ENCODE measurements at regions not wholly inside any gene's neighbourhood (a gene's known extent, or its start where the extent isn't known, plus 50 kb on each side); places are given as distances from the start of the nearest gene placed in this dataset.
"Not testable (repeated sequence)": the region's sequence is repeated elsewhere in the genome, so short reads cannot be mapped to it uniquely, and the experiment has no call there.

GRCh38 chr12:59111851-59112250 is 191.5 kb upstream of the LRIG3 start:
- ChIA-PET CTCF (interaction anchor here (2.6 to 5.2 kb wide), 2 partner anchors 39 to 52 kb away, joined by 11 to 49 read pairs; no protein-coding TSS in a partner anchor), RAD21 (ENCODE audit: unreplicated experiment) (no interaction called here), POLR2A (no interaction called here), SMC1A (ENCODE audit: uncharacterized antibody, unreplicated experiment) (interaction anchor here (1.2 kb wide), 1 partner anchor 233 kb away, joined by 3 read pairs; no protein-coding TSS in a partner anchor)
- Histone ChIP-seq H3K4me3 (no peak overlapping the region), H3K36me3 (ENCODE audit: control insufficient read depth in 2 of 2, insufficient read depth in 2 of 2, low read length in 1 of 2) (no peaks in the 10 kb centered on the region), H3K27ac (ENCODE audit: control insufficient read depth, insufficient read depth) (no peak overlapping the region), H3K4me2 (ENCODE audit: control insufficient read depth, insufficient read depth) (no peak overlapping the region), H3K27me3 (replicated peaks in 1 of 2; ENCODE audit: control insufficient read depth in 2 of 2, insufficient read depth in 2 of 2, low read length in 1 of 2) (no peaks in the 10 kb centered on the region), H2AFZ (ENCODE audit: control insufficient read depth, low read depth, low read length) (no peak overlapping the region), H3K4me1 (ENCODE audit: control insufficient read depth, insufficient read depth, low read length) (no peaks in the 10 kb centered on the region), H3K79me2 (ENCODE audit: control insufficient read depth, insufficient read depth, low read length) (no peaks in the 10 kb centered on the region), H4K20me1 (ENCODE audit: control insufficient read depth, insufficient read depth) (no peaks in the 10 kb centered on the region), H3K9me3 (replicated peaks; ENCODE audit: control insufficient read depth, insufficient read depth, low read length) (no peaks in the 10 kb centered on the region), H3K9ac (ENCODE audit: control insufficient read depth, insufficient read depth, low read length) (no peak overlapping the region)
- FAIRE-seq (no peak), ATAC-seq (no peak), DNase-seq (ENCODE audit: low read depth, low spot score) (no peak)
- intact Hi-C loops (cut with micrococcal nuclease; ENCODE audit: unreplicated experiment) = no loop called here
- in situ Hi-C loops (cut with MboI) = no loop called here
- no peak for TF ChIP-seq SMAD1 (IDR thresholded peaks at IDR 0.05; ENCODE audit: low read depth, partially characterized antibody)
- TF ChIP-seq SUZ12 (IDR thresholded peaks at IDR 0.05; ENCODE audit: unreplicated experiment) = no peak
- TF ChIP-seq CHD2 (IDR thresholded peaks at IDR 0.05; ENCODE audit: borderline replicate concordance, low read depth, low read length) = no peak
- no peak for TF ChIP-seq WRNIP1 (IDR thresholded peaks at IDR 0.05; ENCODE audit: borderline replicate concordance, low read depth, low read length)
- TF ChIP-seq YY1 (IDR thresholded peaks at IDR 0.05; ENCODE audit: low read depth, low read length) = no peak
- no peak for TF ChIP-seq BCL11A (IDR thresholded peaks at IDR 0.05; ENCODE audit: low read depth, low read length)
- TF ChIP-seq IRF3 (IDR thresholded peaks at IDR 0.05) = no peak
- no peak for TF ChIP-seq TARDBP (IDR thresholded peaks at IDR 0.05; ENCODE audit: borderline replicate concordance)
- TF ChIP-seq ASH2L (IDR thresholded peaks at IDR 0.05; ENCODE audit: borderline replicate concordance, low read depth) = no peak
- no peak for TF ChIP-seq LARP7 (IDR thresholded peaks at IDR 0.05)
- BruUV-seq (replicated peaks) = no TSS peak
- WGBS (ENCODE audit: insufficient coverage, insufficient replicate concordance, low lambda C conversion rate, missing lambda C conversion rate) = 0% methylated on average over 3 of the region's 3 CpGs

GRCh38 chr12:59108516-59108915 is 188.2 kb upstream of the LRIG3 start:
- H3K27ac ChIP-seq (ENCODE audit: control insufficient read depth, insufficient read depth); H3K9me3 ChIP-seq (replicated peaks; ENCODE audit: control insufficient read depth, insufficient read depth, low read length); H3K4me3 ChIP-seq; in situ Hi-C loops (cut with MboI); DNase-seq (ENCODE audit: low read depth, low spot score); H4K20me1 ChIP-seq (ENCODE audit: control insufficient read depth, insufficient read depth); BruUV-seq (replicated peaks); CTCF ChIA-PET; ATAC-seq; SMC1A ChIA-PET (ENCODE audit: uncharacterized antibody, unreplicated experiment); FAIRE-seq; H3K27me3 ChIP-seq (replicated peaks in 1 of 2; ENCODE audit: control insufficient read depth in 2 of 2, insufficient read depth in 2 of 2, low read length in 1 of 2); H3K79me2 ChIP-seq (ENCODE audit: control insufficient read depth, insufficient read depth, low read length); H2AFZ ChIP-seq (ENCODE audit: control insufficient read depth, low read depth, low read length); POLR2A ChIA-PET; H3K4me2 ChIP-seq (ENCODE audit: control insufficient read depth, insufficient read depth); RAD21 ChIA-PET (ENCODE audit: unreplicated experiment); H3K36me3 ChIP-seq (ENCODE audit: control insufficient read depth in 2 of 2, insufficient read depth in 2 of 2, low read length in 1 of 2); intact Hi-C loops (cut with micrococcal nuclease; ENCODE audit: unreplicated experiment); H3K4me1 ChIP-seq (ENCODE audit: control insufficient read depth, insufficient read depth, low read length); H3K9ac ChIP-seq (ENCODE audit: control insufficient read depth, insufficient read depth, low read length): not testable (repeated sequence)
- WGBS (ENCODE audit: insufficient coverage, insufficient replicate concordance, low lambda C conversion rate, missing lambda C conversion rate) = 24% methylated on average over 8 of the region's 8 CpGs

Data from GM12878 (cell line).